PFSK-1 (cell line): ENCODE measurements at regions not wholly inside any gene's neighbourhood (a gene's known extent, or its start where the extent isn't known, plus 50 kb on each side); places are given as distances from the start of the nearest gene placed in this dataset.

Source experiments
- FOXP2 ChIP-seq: optimal IDR thresholded peaks from 2 replicates; pipeline ENCODE3; 2011; ENCODE audit warnings: borderline replicate concordance, control low read depth, inconsistent platforms; ENCODE audit not compliant: insufficient read depth; ENCODE audit errors: extremely low read length, extremely low read depth
- POLR2AphosphoS5 ChIP-seq: IDR thresholded peaks from 2 replicates; pipeline ENCODE4 v1.6.1; 2012; ENCODE audit warnings: low read depth, mild to moderate bottlenecking, control low read depth, low read length, moderate library complexity
- SIN3A ChIP-seq: IDR thresholded peaks from 2 replicates; pipeline ENCODE4 v1.6.1; 2012; ENCODE audit warnings: mild to moderate bottlenecking, low read length, moderate library complexity, borderline replicate concordance; ENCODE audit not compliant: insufficient read depth
- TAF1 ChIP-seq: IDR thresholded peaks from 2 replicates; pipeline ENCODE4 v1.6.1; 2012; ENCODE audit warnings: low read length, control low read depth, borderline replicate concordance; ENCODE audit not compliant: insufficient read depth
- TF ChIP-seq, protein P1 (sequence below), 2 experiments: IDR thresholded peaks; 2 replicates each; pipeline versions ENCODE4 v1.6.1 to v1.8.0; 2011 to 2012; ENCODE audit warnings: low read depth in 2 of 2, low read length in 2 of 2, control low read depth in 1 of 2, inconsistent platforms in 1 of 2, mild to moderate bottlenecking in 1 of 2, moderate library complexity in 1 of 2; ENCODE audit not compliant: insufficient read depth in 1 of 2

- no peak for TF ChIP-seq SIN3A
- TF ChIP-seq TAF1, result no peak
- TF ChIP-seq POLR2AphosphoS5, result no peak
- TF ChIP-seq, protein P1, sequence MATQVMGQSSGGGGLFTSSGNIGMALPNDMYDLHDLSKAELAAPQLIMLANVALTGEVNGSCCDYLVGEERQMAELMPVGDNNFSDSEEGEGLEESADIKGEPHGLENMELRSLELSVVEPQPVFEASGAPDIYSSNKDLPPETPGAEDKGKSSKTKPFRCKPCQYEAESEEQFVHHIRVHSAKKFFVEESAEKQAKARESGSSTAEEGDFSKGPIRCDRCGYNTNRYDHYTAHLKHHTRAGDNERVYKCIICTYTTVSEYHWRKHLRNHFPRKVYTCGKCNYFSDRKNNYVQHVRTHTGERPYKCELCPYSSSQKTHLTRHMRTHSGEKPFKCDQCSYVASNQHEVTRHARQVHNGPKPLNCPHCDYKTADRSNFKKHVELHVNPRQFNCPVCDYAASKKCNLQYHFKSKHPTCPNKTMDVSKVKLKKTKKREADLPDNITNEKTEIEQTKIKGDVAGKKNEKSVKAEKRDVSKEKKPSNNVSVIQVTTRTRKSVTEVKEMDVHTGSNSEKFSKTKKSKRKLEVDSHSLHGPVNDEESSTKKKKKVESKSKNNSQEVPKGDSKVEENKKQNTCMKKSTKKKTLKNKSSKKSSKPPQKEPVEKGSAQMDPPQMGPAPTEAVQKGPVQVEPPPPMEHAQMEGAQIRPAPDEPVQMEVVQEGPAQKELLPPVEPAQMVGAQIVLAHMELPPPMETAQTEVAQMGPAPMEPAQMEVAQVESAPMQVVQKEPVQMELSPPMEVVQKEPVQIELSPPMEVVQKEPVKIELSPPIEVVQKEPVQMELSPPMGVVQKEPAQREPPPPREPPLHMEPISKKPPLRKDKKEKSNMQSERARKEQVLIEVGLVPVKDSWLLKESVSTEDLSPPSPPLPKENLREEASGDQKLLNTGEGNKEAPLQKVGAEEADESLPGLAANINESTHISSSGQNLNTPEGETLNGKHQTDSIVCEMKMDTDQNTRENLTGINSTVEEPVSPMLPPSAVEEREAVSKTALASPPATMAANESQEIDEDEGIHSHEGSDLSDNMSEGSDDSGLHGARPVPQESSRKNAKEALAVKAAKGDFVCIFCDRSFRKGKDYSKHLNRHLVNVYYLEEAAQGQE (IDR thresholded peaks at IDR 0.05; ENCODE audit: insufficient read depth in 1 of 2, low read depth in 2 of 2, low read length in 2 of 2), result no peak
- TF ChIP-seq FOXP2, result no peak
Observed at GRCh38 chr21:15442743-15443469, 286.9 kb upstream of the USP25 start.

DNA sequence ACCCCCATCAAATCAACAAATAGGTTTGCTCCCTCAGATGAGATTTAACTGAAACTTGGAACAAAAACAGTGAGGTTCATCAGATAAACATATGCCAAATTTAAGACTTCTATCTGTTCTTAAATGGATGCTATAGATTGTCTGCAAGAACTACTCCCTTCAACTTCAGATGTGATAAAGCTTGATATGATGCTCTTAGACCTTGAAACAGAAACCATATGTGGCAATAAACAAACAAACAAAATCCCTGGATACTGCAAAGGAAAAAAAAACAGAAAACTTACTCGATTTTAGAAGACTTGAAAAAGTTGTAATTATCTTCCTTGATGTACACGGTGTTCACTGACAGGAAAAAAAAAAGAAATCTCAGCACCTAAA lies 286.1 kb upstream of the USP25 start:
- TF ChIP-seq POLR2AphosphoS5 (no peak), FOXP2 (no peak), SIN3A (no peak), TAF1 (no peak)
- TF ChIP-seq, protein P1 (IDR thresholded peaks at IDR 0.05; ENCODE audit: insufficient read depth in 1 of 2, low read depth in 2 of 2, low read length in 2 of 2), result no peak

DNA sequence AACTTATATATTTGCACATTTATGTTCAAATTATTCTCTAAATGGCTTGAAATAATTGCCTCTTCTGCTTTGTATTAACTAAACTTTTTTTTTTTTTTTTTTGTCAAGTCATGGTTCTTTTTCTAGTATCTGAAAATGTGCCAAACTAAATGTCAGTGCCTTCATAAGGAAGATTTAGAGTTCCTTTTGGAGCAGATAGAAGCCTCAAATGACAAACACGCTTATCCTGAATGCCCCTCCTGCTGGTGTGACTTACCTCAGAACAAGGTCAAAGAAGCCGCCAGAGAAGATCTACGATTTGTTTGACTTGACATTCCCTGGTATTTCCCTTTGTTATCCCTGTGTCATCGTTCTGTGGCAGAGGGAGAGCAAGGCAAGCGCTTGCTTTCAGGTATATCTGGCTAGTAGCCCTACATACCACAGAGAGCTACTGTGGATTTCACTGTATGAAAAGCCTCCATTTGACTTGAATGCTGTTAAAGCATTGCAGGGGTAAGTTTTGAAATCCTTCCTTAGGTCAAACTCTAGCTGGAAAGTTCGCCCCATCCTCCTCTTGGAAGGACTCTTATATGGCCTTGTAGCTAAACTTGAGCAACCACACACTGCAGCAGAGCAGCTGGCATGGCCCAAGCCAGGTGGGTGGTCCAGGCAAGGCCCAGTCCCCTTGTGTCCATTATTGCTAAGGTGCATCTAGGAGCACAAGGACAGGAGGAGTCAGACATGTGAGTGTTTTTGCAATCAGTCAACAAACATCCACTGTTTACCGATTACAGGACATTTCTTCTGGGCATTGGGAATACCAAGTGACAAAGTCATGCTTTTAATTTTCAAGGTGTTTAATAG lies 285.4 kb upstream of the USP25 start:
- TF ChIP-seq POLR2AphosphoS5 (no peak), SIN3A (no peak), TAF1 (no peak)
- TF ChIP-seq, protein P1 (IDR thresholded peaks at IDR 0.05; ENCODE audit: insufficient read depth in 1 of 2, low read depth in 2 of 2, low read length in 2 of 2), result no peak

GRCh38 chr21:15445327-15445726 lies 284.5 kb upstream of the USP25 start:
- TF ChIP-seq SIN3A (no peak), FOXP2 (no peak), TAF1 (no peak), POLR2AphosphoS5 (no peak)
- TF ChIP-seq, protein P1 (IDR thresholded peaks at IDR 0.05; ENCODE audit: insufficient read depth in 1 of 2, low read depth in 2 of 2, low read length in 2 of 2), result no peak
